ENCODE measurements at regions not wholly inside any gene's neighbourhood (a gene's known extent, or its start where the extent isn't known, plus 50 kb on each side); places are given as distances from the start of the nearest gene placed in this dataset.

GRCh38 chr11:81174646-81175330 lies 1558.9 kb downstream of the FAM181B start:
- H3K9me3 ChIP-seq (ENCODE audit: control insufficient read depth, insufficient read depth, low read length), result no peaks in the 10 kb centered on the region
- CTCF ChIA-PET, result no interaction called here
- no peak for TF ChIP-seq CTCF (IDR thresholded peaks at IDR 0.05; ENCODE audit: low read depth, low read length)
- POLR2A ChIA-PET, result no interaction called here
- no peak for DNase-seq (ENCODE audit: low read depth, low spot score)
- no peak overlapping the region for H3K27ac ChIP-seq (ENCODE audit: low read depth, low read length)
- no peak overlapping the region for H3K4me3 ChIP-seq (ENCODE audit: low read depth, low read length)
- no peaks in the 10 kb centered on the region for H3K27me3 ChIP-seq (ENCODE audit: control insufficient read depth, insufficient read depth, low read length)

GRCh38 chr11:81165164-81165563 lies 1568.5 kb downstream of the FAM181B start:
- no peaks in the 10 kb centered on the region for H3K27me3 ChIP-seq (ENCODE audit: control insufficient read depth, insufficient read depth, low read length)
- H3K27ac ChIP-seq (ENCODE audit: low read depth, low read length), result no peak overlapping the region
- DNase-seq (ENCODE audit: low read depth, low spot score), result no peak
- no peak for TF ChIP-seq CTCF (IDR thresholded peaks at IDR 0.05; ENCODE audit: low read depth, low read length)
- ChIA-PET POLR2A (no interaction called here), CTCF (no interaction called here)
- H3K9me3 ChIP-seq (ENCODE audit: control insufficient read depth, insufficient read depth, low read length), result no peaks in the 10 kb centered on the region
- H3K4me3 ChIP-seq (ENCODE audit: low read depth, low read length), result no peak overlapping the region

GRCh38 chr11:81159900-81160299 lies 1573.8 kb downstream of the FAM181B start:
- ChIA-PET POLR2A (no interaction called here), CTCF (no interaction called here)
- Histone ChIP-seq H3K9me3 (ENCODE audit: control insufficient read depth, insufficient read depth, low read length) (no peaks in the 10 kb centered on the region), H3K27ac (ENCODE audit: low read depth, low read length) (no peak overlapping the region), H3K4me3 (ENCODE audit: low read depth, low read length) (no peak overlapping the region), H3K27me3 (ENCODE audit: control insufficient read depth, insufficient read depth, low read length) (no peaks in the 10 kb centered on the region)
- no peak for TF ChIP-seq CTCF (IDR thresholded peaks at IDR 0.05; ENCODE audit: low read depth, low read length)
- DNase-seq (ENCODE audit: low read depth, low spot score), result no peak

GRCh38 chr11:81135570-81135969 lies 1598.1 kb downstream of the FAM181B start:
- H3K27me3 ChIP-seq (ENCODE audit: control insufficient read depth, insufficient read depth, low read length), result no peaks in the 10 kb centered on the region
- POLR2A ChIA-PET, result no interaction called here
- no peak for TF ChIP-seq CTCF (IDR thresholded peaks at IDR 0.05; ENCODE audit: low read depth, low read length)
- H3K9me3 ChIP-seq (ENCODE audit: control insufficient read depth, insufficient read depth, low read length), result no peaks in the 10 kb centered on the region
- CTCF ChIA-PET, result no interaction called here
- H3K27ac ChIP-seq (ENCODE audit: low read depth, low read length), result no peak overlapping the region
- H3K4me3 ChIP-seq (ENCODE audit: low read depth, low read length), result no peak overlapping the region
- no peak for DNase-seq (ENCODE audit: low read depth, low spot score)

GRCh38 chr11:81129618-81130017 lies 1604.0 kb downstream of the FAM181B start:
- CTCF ChIA-PET, result no interaction called here
- no peaks in the 10 kb centered on the region for H3K9me3 ChIP-seq (ENCODE audit: control insufficient read depth, insufficient read depth, low read length)

More at GRCh38 chr11:81129618-81130017, 1604.0 kb downstream of the FAM181B start:
- Histone ChIP-seq H3K27ac (ENCODE audit: low read depth, low read length) (no peak overlapping the region), H3K27me3 (ENCODE audit: control insufficient read depth, insufficient read depth, low read length) (no peaks in the 10 kb centered on the region), H3K4me3 (ENCODE audit: low read depth, low read length) (no peak overlapping the region)
- POLR2A ChIA-PET, result no interaction called here
- no peak for TF ChIP-seq CTCF (IDR thresholded peaks at IDR 0.05; ENCODE audit: low read depth, low read length)
- DNase-seq (ENCODE audit: low read depth, low spot score), result no peak
